SH-SY5Y (cell line): ENCODE measurements at regions not wholly inside any gene's neighbourhood (a gene's known extent, or its start where the extent isn't known, plus 50 kb on each side); places are given as distances from the start of the nearest gene placed in this dataset.

Source experiments
- GATA2 ChIP-seq: IDR thresholded peaks from 2 replicates; pipeline ENCODE4 v1.6.1; 2011; ENCODE audit warnings: mild to moderate bottlenecking, low read depth, low read length
- GATA3 ChIP-seq: IDR thresholded peaks from 2 replicates; pipeline ENCODE4 v1.6.1; 2011; ENCODE audit warnings: low read depth, mild to moderate bottlenecking, low read length, moderate library complexity

GRCh38 chr14:71193663-71194062 is 286.4 kb downstream of the PCNX1 start:
- TF ChIP-seq GATA3, result no peak
- TF ChIP-seq GATA2, result no peak

GRCh38 chr14:71194251-71194650 is 287.0 kb downstream of the PCNX1 start:
- TF ChIP-seq GATA3 (no peak), GATA2 (no peak)

- TF ChIP-seq GATA2 (no peak), GATA3 (no peak)
These were observed 289.7 kb downstream of the PCNX1 start for GRCh38 chr14:71196921-71197320.

- TF ChIP-seq GATA3, result no peak
- TF ChIP-seq GATA2, result no peak
These were observed 291.4 kb downstream of the PCNX1 start for GRCh38 chr14:71198687-71199086.

- TF ChIP-seq GATA3, result no peak
- TF ChIP-seq GATA2, result no peak
These were observed 294.6 kb downstream of the PCNX1 start for GRCh38 chr14:71201840-71202239.

GRCh38 chr14:71202881-71203280 is 295.6 kb downstream of the PCNX1 start:
- TF ChIP-seq GATA2 (no peak), GATA3 (no peak)

- TF ChIP-seq GATA2 (no peak), GATA3 (no peak)
These were observed 296.0 kb downstream of the PCNX1 start for GRCh38 chr14:71203306-71203705.

- TF ChIP-seq GATA3 (no peak), GATA2 (no peak)
These were observed 297.0 kb downstream of the PCNX1 start for GRCh38 chr14:71204231-71204630.

GRCh38 chr14:71204768-71205167 is 297.5 kb downstream of the PCNX1 start:
- no peak for TF ChIP-seq GATA3
- no peak for TF ChIP-seq GATA2

- TF ChIP-seq GATA3 (no peak), GATA2 (no peak)
These were observed 298.9 kb downstream of the PCNX1 start for GRCh38 chr14:71206123-71206522.

- TF ChIP-seq GATA2, result no peak
- no peak for TF ChIP-seq GATA3
These were observed 299.6 kb downstream of the PCNX1 start for GRCh38 chr14:71206766-71207371.

GRCh38 chr14:71208702-71209357 is 301.6 kb downstream of the PCNX1 start:
- TF ChIP-seq GATA3 (no peak), GATA2 (no peak)

GRCh38 chr14:71209888-71210287 is 302.6 kb downstream of the PCNX1 start:
- TF ChIP-seq GATA2 (no peak), GATA3 (no peak)

GRCh38 chr14:71212093-71212492 is 304.8 kb downstream of the PCNX1 start:
- TF ChIP-seq GATA2 (no peak), GATA3 (no peak)

- TF ChIP-seq GATA3 (no peak), GATA2 (no peak)
These were observed 305.4 kb downstream of the PCNX1 start for GRCh38 chr14:71212683-71213107.
